Upper lobe of right lung (tissue), 1 donor: ENCODE measurements at regions not wholly inside any gene's neighbourhood (a gene's known extent, or its start where the extent isn't known, plus 50 kb on each side); places are given as distances from the start of the nearest gene placed in this dataset.

Experiments
- ATAC-seq: fragments of 200-7000 bp; cut with Tn5 transposase; one replicate; pipeline ENCODE4 v1.9.1; 2020; ENCODE audit warnings: mild to moderate bottlenecking, moderate library complexity
- DNase-seq: peaks from one replicate; pipeline ENCODE4 v3.0.0-alpha.2; 2020
- H3K27ac ChIP-seq: fragments of 200-600 bp; one replicate; pipeline ENCODE4 v1.8.0; 2022
- H3K27me3 ChIP-seq: fragments of 200-600 bp; one replicate; pipeline ENCODE4 v1.8.0; 2022; ENCODE audit warnings: mild to moderate bottlenecking
- H3K36me3 ChIP-seq: fragments of 200-600 bp; one replicate; pipeline ENCODE4 v1.8.0; 2022
- H3K4me1 ChIP-seq: fragments of 200-600 bp; one replicate; pipeline ENCODE4 v1.8.0; 2022
- H3K4me3 ChIP-seq: fragments of 200-600 bp; one replicate; pipeline ENCODE4 v1.8.0; 2022; ENCODE audit warnings: mild to moderate bottlenecking
- H3K9me3 ChIP-seq: fragments of 200-600 bp; one replicate; pipeline ENCODE4 v1.8.0; 2022
- intact Hi-C: fragments of 100-400 bp; cut with DNase I; formaldehyde crosslinking; loops from one replicate; pipeline ENCODE4 v1.11.0; 2022
- TF ChIP-seq, protein P1 (sequence below): fragments of 200-600 bp; IDR thresholded peaks from one replicate; pipeline ENCODE4 v1.8.0; 2022; ENCODE audit warnings: antibody characterized with exemption
- donor health status: DM: no; HTN: yes; CAD: no; lungs with severe emphysema.

DNA sequence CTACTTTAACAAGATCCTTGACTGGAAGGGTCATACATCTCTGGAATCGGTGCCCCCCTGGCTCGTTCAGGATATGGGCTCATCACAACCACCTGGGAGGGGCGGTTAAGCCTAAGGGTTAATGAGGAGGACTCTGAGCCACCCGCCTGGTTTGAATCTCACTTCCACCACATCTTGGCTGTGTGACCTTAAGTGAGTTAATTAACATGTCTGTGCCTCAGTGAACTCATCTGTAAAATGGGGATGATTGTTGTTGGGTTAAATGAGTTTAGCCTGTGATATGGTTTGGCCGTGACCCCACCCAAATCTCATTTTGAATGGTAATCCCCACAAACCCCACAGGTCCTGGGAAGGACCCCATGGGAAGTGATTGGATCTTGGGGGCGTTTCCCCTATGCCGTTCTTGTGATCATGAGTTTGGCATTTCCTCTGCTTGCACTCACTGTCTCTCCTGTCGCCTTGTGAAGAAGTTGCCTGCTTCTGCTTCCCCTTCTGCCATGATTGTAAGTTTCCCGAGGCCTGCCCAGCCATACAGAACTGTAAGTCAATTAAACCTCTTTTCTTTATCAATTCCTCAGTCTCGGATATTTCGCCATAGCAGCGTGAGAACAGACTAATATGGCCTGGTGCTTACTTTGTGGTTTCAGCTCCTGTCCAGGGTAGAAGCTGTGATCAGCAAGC, 214.0 kb upstream of the CIBAR2 start:
- ATAC-seq (no peak), DNase-seq (no peak)
- H3K27ac ChIP-seq = no peak overlapping the region
- H3K27me3 ChIP-seq = no peaks in the 10 kb centered on the region
- peaks cover 34% of the 10 kb centered on the region for H3K4me1 ChIP-seq
- H3K36me3 ChIP-seq = no peaks in the 10 kb centered on the region
- TF ChIP-seq, protein P1, sequence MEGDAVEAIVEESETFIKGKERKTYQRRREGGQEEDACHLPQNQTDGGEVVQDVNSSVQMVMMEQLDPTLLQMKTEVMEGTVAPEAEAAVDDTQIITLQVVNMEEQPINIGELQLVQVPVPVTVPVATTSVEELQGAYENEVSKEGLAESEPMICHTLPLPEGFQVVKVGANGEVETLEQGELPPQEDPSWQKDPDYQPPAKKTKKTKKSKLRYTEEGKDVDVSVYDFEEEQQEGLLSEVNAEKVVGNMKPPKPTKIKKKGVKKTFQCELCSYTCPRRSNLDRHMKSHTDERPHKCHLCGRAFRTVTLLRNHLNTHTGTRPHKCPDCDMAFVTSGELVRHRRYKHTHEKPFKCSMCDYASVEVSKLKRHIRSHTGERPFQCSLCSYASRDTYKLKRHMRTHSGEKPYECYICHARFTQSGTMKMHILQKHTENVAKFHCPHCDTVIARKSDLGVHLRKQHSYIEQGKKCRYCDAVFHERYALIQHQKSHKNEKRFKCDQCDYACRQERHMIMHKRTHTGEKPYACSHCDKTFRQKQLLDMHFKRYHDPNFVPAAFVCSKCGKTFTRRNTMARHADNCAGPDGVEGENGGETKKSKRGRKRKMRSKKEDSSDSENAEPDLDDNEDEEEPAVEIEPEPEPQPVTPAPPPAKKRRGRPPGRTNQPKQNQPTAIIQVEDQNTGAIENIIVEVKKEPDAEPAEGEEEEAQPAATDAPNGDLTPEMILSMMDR = no peak
- no peaks in the 10 kb centered on the region for H3K9me3 ChIP-seq
- no peak overlapping the region for H3K4me3 ChIP-seq
- intact Hi-C loops = no loop called here

DNA sequence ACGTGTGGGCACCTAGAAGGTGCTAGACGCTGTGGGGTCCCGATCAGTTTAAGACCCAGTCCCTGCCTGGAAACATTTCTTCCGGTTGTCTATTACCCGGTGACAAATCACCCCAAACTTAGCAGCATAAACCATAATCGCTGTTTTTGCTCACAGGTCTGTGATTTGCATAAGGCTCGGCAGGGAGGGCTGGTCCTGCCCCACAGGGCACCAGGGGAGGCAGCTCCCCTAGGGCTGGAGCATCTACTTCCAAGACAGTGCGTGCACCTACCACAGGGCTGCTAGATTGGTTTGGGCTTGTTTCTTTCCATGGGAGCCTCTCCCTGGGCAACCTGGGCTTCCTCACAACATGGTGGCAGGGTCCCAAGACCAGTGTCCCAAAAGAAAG, 214.5 kb upstream of the CIBAR2 start:
- peaks cover 28% of the 10 kb centered on the region for H3K4me1 ChIP-seq
- TF ChIP-seq, protein P1 = no peak
- intact Hi-C loops = no loop called here
- H3K4me3 ChIP-seq = no peak overlapping the region
- H3K27ac ChIP-seq = no peak overlapping the region
- H3K27me3 ChIP-seq = no peaks in the 10 kb centered on the region
- DNase-seq (no peak), ATAC-seq (no peak)
- no peaks in the 10 kb centered on the region for H3K36me3 ChIP-seq
- no peaks in the 10 kb centered on the region for H3K9me3 ChIP-seq

DNA sequence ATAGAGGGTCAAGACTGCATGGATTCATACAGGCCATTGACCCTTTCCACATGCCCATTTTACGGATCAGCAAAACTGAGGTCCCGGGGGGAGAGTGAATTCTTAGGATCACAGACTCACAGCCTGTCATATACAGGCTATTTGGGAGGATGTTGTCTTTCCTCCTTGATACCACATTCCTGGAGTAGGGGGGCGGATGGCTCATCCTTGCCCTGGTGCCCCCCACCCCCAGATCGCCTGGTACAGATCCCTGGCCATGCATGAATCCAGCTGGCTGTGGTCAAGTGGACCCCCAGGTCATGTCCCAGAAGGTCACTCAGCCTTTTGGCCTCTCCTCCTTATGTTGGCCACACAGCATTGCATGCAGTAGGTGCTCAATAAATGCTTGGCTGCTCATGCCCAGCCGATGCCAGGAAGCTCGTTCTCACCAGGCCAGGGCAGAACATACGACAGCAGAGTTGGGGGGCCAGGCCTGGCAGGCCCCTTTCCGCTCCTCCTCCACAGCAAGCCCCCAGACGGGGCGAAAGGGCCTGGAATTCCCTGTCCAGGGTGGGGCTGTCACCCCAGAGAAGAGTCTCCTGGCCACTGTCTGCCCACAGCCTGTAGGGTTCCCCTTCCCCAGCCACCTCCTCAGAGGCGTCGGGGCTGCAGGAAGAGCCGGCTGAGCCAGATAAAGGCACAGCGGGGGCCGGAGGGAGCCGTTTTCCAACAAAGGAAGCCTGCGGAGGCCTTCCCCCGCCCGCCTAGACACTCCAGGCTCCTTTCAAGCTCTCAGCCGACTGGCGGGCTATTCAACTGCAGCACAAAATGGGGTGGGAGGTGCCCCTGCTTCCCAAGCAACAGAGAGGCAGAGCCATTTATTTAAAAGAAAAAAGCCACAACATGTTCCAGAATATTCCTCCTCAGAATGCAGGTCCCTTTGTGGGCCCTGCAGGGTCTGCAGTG, 215.7 kb upstream of the CIBAR2 start:
- DNase-seq (peak; percentile 60), ATAC-seq (peak; percentile 35)
- no peaks in the 10 kb centered on the region for H3K27me3 ChIP-seq
- intact Hi-C loops = no loop called here
- H3K9me3 ChIP-seq = no peaks in the 10 kb centered on the region
- no peak overlapping the region for H3K4me3 ChIP-seq
- H3K27ac ChIP-seq = no peak overlapping the region
- H3K36me3 ChIP-seq = no peaks in the 10 kb centered on the region
- TF ChIP-seq, protein P1 = no peak
- H3K4me1 ChIP-seq = peaks cover 16% of the 10 kb centered on the region

DNA sequence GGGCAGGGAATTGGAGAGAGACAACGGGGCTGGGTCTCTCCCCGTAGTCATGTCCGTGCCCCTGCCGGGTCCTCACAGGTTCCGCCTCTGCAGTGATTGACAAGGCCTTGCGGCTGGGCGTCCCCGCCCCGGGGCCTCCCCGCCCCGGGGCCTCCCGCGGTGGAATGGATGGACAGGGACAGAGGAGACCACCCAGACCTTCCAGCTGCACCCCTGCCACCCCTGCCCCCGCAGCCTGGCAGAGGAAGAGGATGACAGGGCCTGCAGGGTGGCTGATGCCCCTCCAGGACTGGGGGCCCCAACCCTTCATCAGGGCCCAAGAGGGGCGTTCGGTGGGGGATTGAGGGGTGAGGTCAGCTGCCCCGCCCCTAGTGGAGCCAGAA, 216.4 kb upstream of the CIBAR2 start:
- no peak overlapping the region for H3K27ac ChIP-seq
- ATAC-seq = no peak
- DNase-seq = no peak

DNA sequence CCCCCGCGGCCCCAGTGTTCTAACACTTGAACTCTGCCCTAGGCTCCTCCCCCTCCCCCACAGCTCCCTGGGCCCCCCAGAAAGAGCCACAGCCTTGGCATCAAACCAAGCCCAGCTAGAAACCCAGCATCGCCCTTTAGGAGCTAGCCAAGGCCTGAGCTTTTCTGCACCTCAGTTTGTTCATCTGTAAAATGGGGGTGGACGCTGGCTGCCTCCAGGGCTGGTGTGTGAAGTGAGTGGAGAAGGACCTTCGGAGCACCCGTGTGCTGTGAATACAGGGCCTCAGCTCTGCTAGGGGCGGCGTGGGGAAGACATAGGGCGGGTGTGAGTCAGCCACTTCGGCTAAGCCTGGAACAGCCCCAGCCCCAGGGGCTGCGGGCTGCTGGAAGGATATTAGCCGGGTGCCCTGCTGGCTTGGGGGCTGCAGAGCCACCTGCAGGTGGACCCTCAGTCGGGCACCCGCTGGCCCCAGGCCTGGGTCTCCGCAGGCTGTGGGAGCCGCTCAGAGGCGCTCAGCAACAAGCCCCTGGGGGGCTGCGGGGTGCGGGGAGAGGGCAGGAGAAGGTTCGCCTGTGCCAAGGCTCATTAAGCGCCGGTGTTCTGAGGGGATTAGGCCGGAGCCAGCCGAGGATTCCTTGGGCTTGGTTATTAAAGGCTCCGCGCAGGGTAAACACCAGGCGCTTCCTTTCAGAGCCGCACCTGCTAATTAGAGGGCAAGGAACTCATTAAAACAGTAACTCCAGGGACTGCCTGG, 217.0 kb upstream of the CIBAR2 start:
- no peak overlapping the region for H3K4me3 ChIP-seq
- peaks cover 15% of the 10 kb centered on the region for H3K4me1 ChIP-seq
- ATAC-seq = no peak
- H3K27ac ChIP-seq = no peak overlapping the region
- TF ChIP-seq, protein P1 = no peak
- no peak for DNase-seq
- intact Hi-C loops = no loop called here
- H3K9me3 ChIP-seq = no peaks in the 10 kb centered on the region
- no peaks in the 10 kb centered on the region for H3K27me3 ChIP-seq
- no peaks in the 10 kb centered on the region for H3K36me3 ChIP-seq

More for the DNA sequence above, 216.4 kb upstream of the CIBAR2 start:
- Histone ChIP-seq H3K27me3 (no peaks in the 10 kb centered on the region), H3K4me1 (peaks cover 15% of the 10 kb centered on the region), H3K36me3 (no peaks in the 10 kb centered on the region), H3K4me3 (no peak overlapping the region), H3K9me3 (no peaks in the 10 kb centered on the region)
- intact Hi-C loops = no loop called here
- TF ChIP-seq, protein P1 = no peak
